GM18867 (cell line): ENCODE measurements at regions not wholly inside any gene's neighbourhood (a gene's known extent, or its start where the extent isn't known, plus 50 kb on each side); places are given as distances from the start of the nearest gene placed in this dataset.

Experiments
- ATAC-seq: cut with Tn5 transposase; IDR thresholded peaks from one replicate; pipeline ENCODE4 v1.9.1; 2021; ENCODE audit warnings: mild to moderate bottlenecking, moderate library complexity; ENCODE audit not compliant: unreplicated experiment

GRCh38 chr6:23953976-23954375, 172.0 kb upstream of the NRSN1 start:
- ATAC-seq, result no peak

DNA sequence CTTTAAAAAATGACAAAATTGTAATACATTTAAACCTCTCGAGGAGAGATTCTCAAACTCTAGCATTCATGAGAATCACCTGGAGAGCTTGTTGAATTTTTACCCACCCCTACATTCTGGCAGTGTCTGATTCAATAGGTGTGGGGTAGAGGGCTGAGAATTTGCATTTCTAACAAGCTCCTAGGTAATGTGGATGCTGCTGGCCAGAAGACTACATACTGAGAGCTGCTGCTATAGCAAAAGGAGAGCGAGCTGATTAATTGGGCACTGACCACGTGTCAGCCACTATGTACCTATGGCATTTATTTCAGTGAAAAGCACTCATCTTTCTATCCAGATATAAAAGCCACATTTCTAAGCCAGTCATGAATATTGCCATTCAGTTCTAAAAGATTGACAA, 169.0 kb upstream of the NRSN1 start:
- ATAC-seq, result no peak

DNA sequence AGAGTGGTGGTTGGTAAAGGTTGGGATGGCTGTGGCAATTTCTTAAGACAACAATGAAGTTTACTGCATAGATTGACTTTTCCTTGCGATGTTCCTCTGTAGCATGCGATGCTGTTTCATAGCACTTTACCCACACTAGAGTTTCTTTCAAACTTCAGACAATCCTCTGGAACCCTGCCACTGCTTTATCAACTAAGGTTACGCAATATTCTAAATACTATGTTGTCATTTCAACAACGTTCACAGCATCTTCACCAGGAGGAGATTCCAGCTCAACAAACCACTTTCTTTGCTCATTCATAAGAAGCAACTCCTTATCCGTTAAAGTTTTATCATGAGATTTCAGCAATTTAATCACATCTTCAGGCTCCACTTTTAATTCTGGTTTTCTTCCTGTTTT, 161.2 kb upstream of the NRSN1 start:
- no peak for ATAC-seq

GRCh38 chr6:23969344-23969743, 156.7 kb upstream of the NRSN1 start:
- no peak for ATAC-seq

DNA sequence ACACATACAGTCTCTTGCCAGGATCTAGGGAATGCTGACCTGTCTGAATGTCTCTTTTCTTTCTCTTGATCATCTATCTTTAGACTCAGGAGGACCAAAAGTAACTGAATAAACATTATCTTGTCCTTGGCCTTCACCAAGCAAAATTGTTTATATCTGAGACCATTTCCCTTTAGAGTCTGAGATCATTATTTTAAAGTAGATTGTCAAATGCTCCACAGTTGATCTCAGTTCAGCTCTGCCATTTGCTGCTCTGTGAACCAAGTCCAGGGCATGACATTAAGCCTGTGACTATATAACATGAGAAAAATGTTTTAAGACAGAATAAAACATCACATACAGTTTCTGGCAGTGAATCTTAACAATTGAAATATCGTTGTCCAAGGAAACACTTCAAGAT, 148.3 kb upstream of the NRSN1 start:
- no peak for ATAC-seq

DNA sequence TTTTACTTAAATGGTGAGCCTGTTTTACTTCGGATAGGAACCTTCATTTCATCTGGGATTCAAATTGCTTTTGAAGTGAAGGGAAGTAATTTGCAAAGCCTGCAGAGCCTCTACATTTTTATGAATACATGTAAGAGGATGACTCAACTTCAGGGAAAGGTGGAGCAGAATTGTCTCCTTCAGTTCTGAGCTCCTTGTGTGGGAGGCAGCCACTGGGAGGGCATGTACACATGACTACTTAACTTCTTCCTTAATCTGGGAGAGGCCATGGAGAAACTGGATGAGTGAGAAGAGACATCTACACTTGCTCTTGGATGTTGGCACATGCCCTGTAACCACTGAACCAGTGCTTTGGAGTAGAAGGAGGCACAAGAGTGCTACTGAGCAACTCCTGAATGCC, 145.1 kb upstream of the NRSN1 start:
- no peak for ATAC-seq

DNA sequence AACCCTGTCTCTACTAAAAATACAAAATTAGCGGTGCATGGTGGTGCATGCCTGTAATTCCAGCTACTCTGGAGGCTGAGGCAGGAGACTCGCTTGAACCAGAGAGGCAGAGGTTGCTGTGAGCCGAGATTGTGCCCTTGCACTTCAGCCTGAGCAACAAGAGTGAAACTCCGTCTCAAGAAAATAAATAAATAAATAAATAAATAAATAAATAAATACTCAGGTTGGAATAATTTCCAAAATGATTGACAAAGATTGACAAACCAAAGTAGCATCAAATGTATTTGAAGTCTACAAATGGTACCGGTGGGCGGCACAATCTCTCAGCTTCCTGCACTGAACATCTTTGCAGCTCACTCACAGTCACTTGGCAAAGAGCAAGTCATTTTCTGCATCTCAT, 144.1 kb upstream of the NRSN1 start:
- no peak for ATAC-seq

DNA sequence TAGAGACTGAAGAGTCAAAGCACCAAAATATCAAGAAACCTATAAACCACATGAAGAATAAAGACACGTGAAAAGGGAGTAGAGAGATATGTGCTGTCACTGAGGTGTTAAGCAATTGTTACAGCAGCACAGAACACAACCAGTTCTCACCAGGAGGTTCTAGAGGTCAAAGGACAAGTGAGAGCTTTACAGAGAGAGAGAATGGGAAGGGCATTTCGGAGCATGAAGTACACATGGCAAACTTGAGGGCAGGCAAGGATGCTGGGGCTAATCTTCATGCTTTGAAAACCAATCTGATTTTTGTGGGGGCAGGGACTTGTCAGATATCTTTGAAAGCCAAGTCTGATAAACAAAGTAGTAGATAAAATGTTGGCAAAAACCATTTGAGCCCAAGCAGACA, 142.3 kb upstream of the NRSN1 start:
- no peak for ATAC-seq

GRCh38 chr6:23985015-23985414, 141.0 kb upstream of the NRSN1 start:
- no peak for ATAC-seq

DNA sequence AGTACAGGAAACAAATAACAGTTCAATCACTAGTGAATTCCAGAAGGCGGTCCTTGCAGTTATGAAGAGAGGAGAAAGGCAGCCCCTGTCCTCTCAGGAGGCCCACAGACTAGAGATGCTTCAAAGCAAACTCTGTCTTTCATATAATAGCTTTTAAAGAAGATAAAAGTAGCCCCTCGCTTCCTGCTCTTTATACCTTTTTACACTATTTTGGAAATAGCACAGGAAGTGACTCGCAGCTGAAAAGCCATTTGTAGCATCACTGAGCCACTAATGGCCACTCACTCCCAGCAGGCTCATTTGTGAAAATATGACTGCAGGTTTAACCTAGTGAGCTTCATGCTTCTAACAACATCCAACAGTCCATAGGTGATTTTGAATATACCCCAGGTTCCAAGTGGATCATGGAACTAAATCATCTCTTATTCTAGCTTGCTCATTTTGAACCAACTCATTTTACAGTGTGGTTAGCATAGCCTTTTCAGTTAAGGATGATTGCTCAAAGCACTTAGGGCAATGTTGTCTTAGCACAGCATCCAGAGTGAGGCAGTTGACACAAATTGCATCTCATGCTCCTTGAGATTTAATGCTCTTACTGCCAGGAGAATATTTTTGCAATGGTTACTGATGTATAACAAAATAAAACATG, 136.0 kb upstream of the NRSN1 start:
- no peak for ATAC-seq

DNA sequence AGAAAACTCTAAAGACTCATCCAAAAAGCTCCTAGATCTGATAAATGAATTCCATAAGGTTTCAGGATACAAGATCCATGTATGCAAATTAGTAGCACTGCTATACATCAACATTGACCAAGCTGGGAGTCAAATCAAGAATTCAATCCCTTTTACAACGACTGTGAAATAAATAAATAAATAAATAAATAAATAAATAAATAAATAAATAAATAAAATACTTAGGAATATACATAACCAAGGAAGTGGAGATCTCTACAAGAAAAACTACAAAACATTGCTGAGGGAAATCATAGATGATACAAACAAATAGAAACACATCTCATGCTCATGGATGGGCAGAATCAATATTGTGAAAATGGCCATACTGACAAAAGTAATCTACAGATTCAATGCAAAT, 132.0 kb upstream of the NRSN1 start:
- ATAC-seq, result no peak

DNA sequence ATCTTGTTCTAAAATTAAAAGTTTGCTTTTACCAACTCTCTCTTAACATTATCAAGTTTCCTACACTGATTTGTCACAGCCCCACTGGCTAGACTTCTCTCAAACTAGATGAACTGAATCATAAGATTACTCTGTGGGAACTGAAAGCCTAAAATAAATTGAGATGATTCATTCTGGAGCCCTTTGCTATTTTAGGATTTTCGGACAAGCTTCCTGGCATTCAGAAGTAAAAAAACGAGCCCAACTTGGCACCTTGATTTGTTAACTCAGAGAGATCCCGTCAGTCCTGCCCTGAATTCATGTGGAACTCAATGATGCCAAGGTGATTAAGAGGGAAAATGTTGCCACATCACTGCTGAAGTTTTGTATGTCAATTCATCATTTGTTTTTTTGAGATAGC, 122.0 kb upstream of the NRSN1 start:
- no peak for ATAC-seq

DNA sequence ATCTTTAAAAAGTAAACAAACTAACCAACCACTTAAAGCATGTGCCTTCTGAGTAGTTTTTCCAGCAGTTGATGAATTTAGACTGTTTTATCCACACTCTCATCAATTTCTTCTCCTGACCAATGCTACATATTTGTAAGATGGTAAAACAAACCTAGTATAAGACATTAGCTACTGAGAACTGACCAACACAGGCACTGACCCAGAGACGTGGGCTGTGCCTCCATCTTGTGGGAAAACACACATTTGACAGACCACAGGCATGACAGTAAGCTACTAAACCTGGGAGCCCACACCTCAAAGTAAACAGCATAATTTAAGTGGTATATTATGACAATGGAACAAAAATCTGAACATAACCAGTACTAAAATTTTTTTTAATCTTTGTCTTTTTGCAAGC, 121.4 kb upstream of the NRSN1 start:
- no peak for ATAC-seq

DNA sequence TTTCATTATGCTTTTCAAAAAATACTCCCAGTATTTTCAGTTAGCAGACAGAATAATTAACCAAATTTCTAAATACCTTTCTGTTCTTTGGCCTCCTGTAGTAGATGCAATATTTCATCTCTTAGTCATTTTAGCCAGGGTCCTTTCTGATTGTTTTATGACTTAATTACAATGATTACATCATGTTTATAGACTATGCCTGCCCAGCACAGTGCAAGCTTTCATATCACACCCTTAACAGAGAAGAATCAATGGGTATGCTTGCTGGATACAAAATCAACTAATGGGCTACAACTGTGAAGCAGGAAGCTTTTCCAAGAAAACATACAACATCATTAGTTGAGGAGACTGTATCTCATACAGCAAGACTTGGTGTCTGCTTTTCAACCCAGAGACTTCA, 119.8 kb upstream of the NRSN1 start:
- no peak for ATAC-seq

DNA sequence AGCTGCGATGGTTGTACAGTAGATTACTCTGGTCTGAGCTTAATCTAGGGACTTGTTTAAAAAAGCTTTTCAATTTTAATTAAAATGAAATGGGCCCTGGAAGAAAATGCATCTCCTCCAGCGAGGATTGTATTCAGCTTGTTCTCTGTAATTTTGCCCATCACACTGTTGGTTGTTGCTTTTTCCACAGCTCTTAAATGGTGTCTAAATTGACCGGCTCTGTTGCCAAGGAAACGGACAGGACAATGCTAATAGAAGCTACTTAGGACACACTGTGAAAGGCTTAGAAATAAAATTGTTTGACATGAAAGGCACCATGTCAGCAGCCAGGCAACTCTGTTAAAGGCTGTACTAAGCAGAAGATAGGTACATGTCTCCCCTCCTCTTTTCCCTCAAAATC, 116.7 kb upstream of the NRSN1 start:
- ATAC-seq, result no peak

DNA sequence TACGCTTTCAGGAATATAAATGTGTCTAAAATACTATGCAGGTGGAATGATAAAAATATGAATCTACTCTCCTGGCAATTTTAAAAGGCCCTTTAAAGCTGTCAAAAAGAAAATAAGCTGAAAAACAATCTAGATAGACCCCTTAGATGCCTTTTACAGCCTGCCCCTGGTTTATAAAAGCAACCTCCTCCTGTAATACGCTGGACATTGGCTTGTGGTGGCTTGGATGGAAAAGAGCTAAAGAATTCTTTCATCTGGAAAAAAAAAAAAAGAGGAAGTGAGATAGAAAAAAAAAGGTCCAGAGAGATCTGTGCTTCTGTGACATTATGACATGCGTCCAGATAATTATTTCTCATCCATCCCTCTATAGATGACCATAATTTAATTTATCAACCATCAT, 115.9 kb upstream of the NRSN1 start:
- no peak for ATAC-seq

GRCh38 chr6:24016286-24016685, 109.7 kb upstream of the NRSN1 start:
- ATAC-seq, result no peak

DNA sequence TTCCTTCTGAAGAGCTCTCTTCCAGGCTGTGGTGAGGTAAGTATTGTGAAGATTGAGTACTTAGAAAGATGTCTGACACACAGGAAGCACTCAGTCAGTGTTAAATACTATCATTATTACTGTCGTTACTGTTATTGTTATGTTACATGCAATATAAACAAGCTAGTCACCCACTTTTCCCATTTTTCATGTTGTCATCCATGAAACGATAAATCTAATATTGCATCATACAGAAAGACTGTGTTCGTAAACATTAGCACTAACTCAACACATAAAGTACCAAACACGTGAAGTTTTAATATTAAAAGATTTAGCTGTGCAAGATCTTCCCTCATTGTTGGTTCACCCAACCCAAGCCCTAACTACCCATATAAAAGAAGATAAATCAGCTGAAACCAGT, 109.2 kb upstream of the NRSN1 start:
- ATAC-seq, result no peak

GRCh38 chr6:24019393-24019792, 106.6 kb upstream of the NRSN1 start:
- no peak for ATAC-seq

- no peak for ATAC-seq
Measured at GRCh38 chr6:24019830-24020229, 106.2 kb upstream of the NRSN1 start.

DNA sequence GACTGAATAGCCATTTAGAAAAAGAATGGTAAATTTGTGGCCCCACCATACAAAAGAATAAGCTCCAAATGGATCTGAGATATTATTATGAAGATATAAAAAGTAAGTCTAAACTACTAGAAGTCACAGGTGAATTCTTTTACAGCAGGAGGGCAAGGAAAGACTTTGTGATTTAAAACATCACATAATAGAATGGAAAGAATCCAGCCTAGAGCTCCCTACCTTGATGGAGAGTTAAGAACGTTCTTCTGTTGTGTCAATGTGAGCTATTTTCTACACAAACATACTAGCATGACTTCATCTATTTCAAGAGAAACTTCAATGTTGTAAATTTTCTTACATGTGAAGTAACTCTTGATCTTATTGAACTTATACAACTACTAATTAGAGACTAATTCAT, 100.0 kb upstream of the NRSN1 start:
- no peak for ATAC-seq

DNA sequence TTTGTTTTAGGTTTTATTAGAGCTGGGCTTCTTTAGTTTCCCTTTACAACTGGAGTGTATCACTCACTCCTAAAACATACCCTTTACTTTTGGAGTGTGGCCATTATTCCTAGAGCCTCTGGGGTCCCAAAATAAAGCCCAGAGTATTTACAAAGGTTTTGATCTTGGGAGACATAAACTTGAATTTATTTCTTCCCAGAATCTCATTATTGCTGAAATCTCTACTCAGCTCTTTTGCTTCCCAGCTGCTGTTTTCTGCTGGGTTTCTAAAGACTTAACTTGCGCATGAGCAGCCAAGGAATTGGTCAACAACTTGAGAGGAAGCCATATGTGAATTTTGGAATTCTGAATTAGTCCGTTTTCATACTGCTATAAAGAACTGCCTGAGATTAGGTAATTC, 94.5 kb upstream of the NRSN1 start:
- ATAC-seq, result no peak

GRCh38 chr6:24032896-24033688, 92.9 kb upstream of the NRSN1 start:
- ATAC-seq, result no peak
